ENCODE measurements at regions not wholly inside any gene's neighbourhood (a gene's known extent, or its start where the extent isn't known, plus 50 kb on each side); places are given as distances from the start of the nearest gene placed in this dataset.

- ATAC-seq (replicated peaks in 1 of 2) (no peak), DNase-seq (no peak)
- no peak overlapping the region for H3K4me3 Mint-ChIP-seq
- no peak overlapping the region for H3K27ac Mint-ChIP-seq
- peaks cover 0 to 1% of the 10 kb centered on the region in 2 donors for H3K9me3 Mint-ChIP-seq
- H3K36me3 Mint-ChIP-seq (ENCODE audit: insufficient read depth in 2 of 2), result no peaks in the 10 kb centered on the region
- H3K4me1 Mint-ChIP-seq (ENCODE audit: low read depth), result no peaks in the 10 kb centered on the region
- H3K27me3 Mint-ChIP-seq (ENCODE audit: low read depth), result no peaks in the 10 kb centered on the region
Measured at GRCh38 chr4:17126321-17126966, 228.0 kb upstream of the LDB2 start.

GRCh38 chr4:17124767-17125166 lies 226.3 kb upstream of the LDB2 start:
- no peak overlapping the region for H3K4me3 Mint-ChIP-seq
- H3K4me1 Mint-ChIP-seq (ENCODE audit: low read depth), result no peaks in the 10 kb centered on the region
- H3K36me3 Mint-ChIP-seq (ENCODE audit: insufficient read depth in 2 of 2), result no peaks in the 10 kb centered on the region
- H3K9me3 Mint-ChIP-seq, result peaks cover 0 to 1% of the 10 kb centered on the region in 2 donors
- no peaks in the 10 kb centered on the region for H3K27me3 Mint-ChIP-seq (ENCODE audit: low read depth)
- ATAC-seq (replicated peaks in 1 of 2) (no peak), DNase-seq (no peak)
- no peak overlapping the region for H3K27ac Mint-ChIP-seq

- no peak for ATAC-seq (replicated peaks in 1 of 2)
- Mint-ChIP-seq H3K9me3 (peaks cover 0 to 1% of the 10 kb centered on the region in 2 donors), H3K27ac (no peak overlapping the region), H3K27me3 (ENCODE audit: low read depth) (no peaks in the 10 kb centered on the region), H3K4me3 (no peak overlapping the region), H3K4me1 (ENCODE audit: low read depth) (no peaks in the 10 kb centered on the region), H3K36me3 (ENCODE audit: insufficient read depth in 2 of 2) (no peaks in the 10 kb centered on the region)
- no peak for DNase-seq
Measured at GRCh38 chr4:17120761-17121160, 222.3 kb upstream of the LDB2 start.

- Mint-ChIP-seq H3K4me3 (no peak overlapping the region), H3K36me3 (ENCODE audit: insufficient read depth in 2 of 2) (no peaks in the 10 kb centered on the region), H3K4me1 (ENCODE audit: low read depth) (no peaks in the 10 kb centered on the region), H3K27me3 (ENCODE audit: low read depth) (peaks cover 8% of the 10 kb centered on the region), H3K27ac (no peak overlapping the region), H3K9me3 (no peaks in the 10 kb centered on the region)
- ATAC-seq (replicated peaks in 1 of 2) (no peak), DNase-seq (no peak)
Measured at GRCh38 chr4:17117746-17118145, 219.3 kb upstream of the LDB2 start.

GRCh38 chr4:17115583-17115982 lies 217.1 kb upstream of the LDB2 start:
- Mint-ChIP-seq H3K9me3 (no peaks in the 10 kb centered on the region), H3K4me1 (ENCODE audit: low read depth) (no peaks in the 10 kb centered on the region), H3K27me3 (ENCODE audit: low read depth) (peaks cover 8% of the 10 kb centered on the region), H3K36me3 (ENCODE audit: insufficient read depth in 2 of 2) (no peaks in the 10 kb centered on the region), H3K27ac (no peak overlapping the region), H3K4me3 (no peak overlapping the region)
- DNase-seq, result no peak
- ATAC-seq (replicated peaks in 1 of 2), result no peak

GRCh38 chr4:17112292-17112659 lies 213.8 kb upstream of the LDB2 start:
- no peaks in the 10 kb centered on the region for H3K9me3 Mint-ChIP-seq
- H3K27me3 Mint-ChIP-seq (ENCODE audit: low read depth), result peaks cover 8% of the 10 kb centered on the region
- DNase-seq, result peak; percentile 4 to 8
- H3K36me3 Mint-ChIP-seq (ENCODE audit: insufficient read depth in 2 of 2), result no peaks in the 10 kb centered on the region
- no peaks in the 10 kb centered on the region for H3K4me1 Mint-ChIP-seq (ENCODE audit: low read depth)
- ATAC-seq (replicated peaks in 1 of 2), result no peak
- no peak overlapping the region for H3K4me3 Mint-ChIP-seq
- H3K27ac Mint-ChIP-seq, result no peak overlapping the region

GRCh38 chr4:17109126-17109525 lies 210.7 kb upstream of the LDB2 start:
- no peak overlapping the region for H3K27ac Mint-ChIP-seq
- H3K9me3 Mint-ChIP-seq, result no peaks in the 10 kb centered on the region
- no peaks in the 10 kb centered on the region for H3K36me3 Mint-ChIP-seq (ENCODE audit: insufficient read depth in 2 of 2)
- DNase-seq, result no peak
- H3K27me3 Mint-ChIP-seq (ENCODE audit: low read depth), result no peaks in the 10 kb centered on the region
- no peak for ATAC-seq (replicated peaks in 1 of 2)
- H3K4me1 Mint-ChIP-seq (ENCODE audit: low read depth), result no peaks in the 10 kb centered on the region
- H3K4me3 Mint-ChIP-seq, result no peak overlapping the region

GRCh38 chr4:17103231-17103630 lies 204.8 kb upstream of the LDB2 start:
- H3K27ac Mint-ChIP-seq, result no peak overlapping the region
- no peaks in the 10 kb centered on the region for H3K4me1 Mint-ChIP-seq (ENCODE audit: low read depth)
- no peak overlapping the region for H3K4me3 Mint-ChIP-seq
- no peaks in the 10 kb centered on the region for H3K36me3 Mint-ChIP-seq (ENCODE audit: insufficient read depth in 2 of 2)
- ATAC-seq (replicated peaks in 1 of 2) (no peak), DNase-seq (no peak)
- H3K27me3 Mint-ChIP-seq (ENCODE audit: low read depth), result no peaks in the 10 kb centered on the region
- no peaks in the 10 kb centered on the region for H3K9me3 Mint-ChIP-seq

- ATAC-seq (replicated peaks in 1 of 2) (no peak), DNase-seq (no peak)
- H3K4me3 Mint-ChIP-seq, result no peak overlapping the region
- H3K36me3 Mint-ChIP-seq (ENCODE audit: insufficient read depth in 2 of 2), result no peaks in the 10 kb centered on the region
- no peak overlapping the region for H3K27ac Mint-ChIP-seq
- no peaks in the 10 kb centered on the region for H3K4me1 Mint-ChIP-seq (ENCODE audit: low read depth)
- peaks cover 3% of the 10 kb centered on the region for H3K27me3 Mint-ChIP-seq (ENCODE audit: low read depth)
- H3K9me3 Mint-ChIP-seq, result no peaks in the 10 kb centered on the region
Measured at GRCh38 chr4:17098996-17099395, 200.6 kb upstream of the LDB2 start.

- Mint-ChIP-seq H3K4me3 (no peak overlapping the region), H3K4me1 (ENCODE audit: low read depth) (no peaks in the 10 kb centered on the region), H3K27me3 (ENCODE audit: low read depth) (peaks cover 9% of the 10 kb centered on the region), H3K9me3 (no peaks in the 10 kb centered on the region), H3K36me3 (ENCODE audit: insufficient read depth in 2 of 2) (no peaks in the 10 kb centered on the region), H3K27ac (no peak overlapping the region)
- no peak for DNase-seq
- no peak for ATAC-seq (replicated peaks in 1 of 2)
Measured at GRCh38 chr4:17098401-17098800, 200.0 kb upstream of the LDB2 start.

GRCh38 chr4:17097362-17097761 lies 198.9 kb upstream of the LDB2 start:
- Mint-ChIP-seq H3K4me3 (no peak overlapping the region), H3K4me1 (ENCODE audit: low read depth) (no peaks in the 10 kb centered on the region), H3K27ac (no peak overlapping the region), H3K9me3 (no peaks in the 10 kb centered on the region), H3K27me3 (ENCODE audit: low read depth) (peaks cover 9% of the 10 kb centered on the region), H3K36me3 (ENCODE audit: insufficient read depth in 2 of 2) (no peaks in the 10 kb centered on the region)
- ATAC-seq (replicated peaks in 1 of 2) (no peak), DNase-seq (no peak)

GRCh38 chr4:17096692-17097091 lies 198.2 kb upstream of the LDB2 start:
- H3K27me3 Mint-ChIP-seq (ENCODE audit: low read depth), result peaks cover 9% of the 10 kb centered on the region
- DNase-seq (no peak), ATAC-seq (replicated peaks in 1 of 2) (no peak)
- no peaks in the 10 kb centered on the region for H3K4me1 Mint-ChIP-seq (ENCODE audit: low read depth)
- H3K9me3 Mint-ChIP-seq, result no peaks in the 10 kb centered on the region
- H3K36me3 Mint-ChIP-seq (ENCODE audit: insufficient read depth in 2 of 2), result no peaks in the 10 kb centered on the region
- no peak overlapping the region for H3K4me3 Mint-ChIP-seq
- H3K27ac Mint-ChIP-seq, result no peak overlapping the region

- H3K36me3 Mint-ChIP-seq (ENCODE audit: insufficient read depth in 2 of 2), result no peaks in the 10 kb centered on the region
- H3K4me1 Mint-ChIP-seq (ENCODE audit: low read depth), result no peaks in the 10 kb centered on the region
- ATAC-seq (replicated peaks in 1 of 2) (no peak), DNase-seq (no peak)
- H3K27ac Mint-ChIP-seq, result no peak overlapping the region
- H3K27me3 Mint-ChIP-seq (ENCODE audit: low read depth), result peaks cover 9% of the 10 kb centered on the region
- H3K9me3 Mint-ChIP-seq, result no peaks in the 10 kb centered on the region
- H3K4me3 Mint-ChIP-seq, result no peak overlapping the region
Measured at GRCh38 chr4:17095771-17096170, 197.3 kb upstream of the LDB2 start.

- DNase-seq (no peak), ATAC-seq (replicated peaks in 1 of 2) (no peak)
- peaks cover 9% of the 10 kb centered on the region for H3K27me3 Mint-ChIP-seq (ENCODE audit: low read depth)
- H3K36me3 Mint-ChIP-seq (ENCODE audit: insufficient read depth in 2 of 2), result no peaks in the 10 kb centered on the region
- no peaks in the 10 kb centered on the region for H3K4me1 Mint-ChIP-seq (ENCODE audit: low read depth)
- no peaks in the 10 kb centered on the region for H3K9me3 Mint-ChIP-seq
- H3K4me3 Mint-ChIP-seq, result no peak overlapping the region
- H3K27ac Mint-ChIP-seq, result no peak overlapping the region
Measured at GRCh38 chr4:17094876-17095210, 196.4 kb upstream of the LDB2 start.
